ENCODE measurements at regions not wholly inside any gene's neighbourhood (a gene's known extent, or its start where the extent isn't known, plus 50 kb on each side); places are given as distances from the start of the nearest gene placed in this dataset.

GRCh38 chr2:196337208-196337953, 166.0 kb upstream of the STK17B start:
- peak in 1 of 4 donors; percentile 42 for ATAC-seq
- peaks cover 0 to 15% (median 0%) of the 10 kb centered on the region in 9 donors for H3K36me3 ChIP-seq
- H3K27me3 ChIP-seq, result no peaks in the 10 kb centered on the region
- intact Hi-C loops (cut with DNase I), result loop anchor here in 8 of 10 donors (5.0 to 10.0 kb wide), 5 partner anchors 35 to 260 kb away; no protein-coding TSS in a partner anchor
- 61 to 67% (median 65%) methylated on average over 6 of the region's 6 CpGs for WGBS, 4 donors
- DNase-seq, result no peak
- no peak overlapping the region for H3K27ac ChIP-seq
- peaks cover 0 to 50% (median 9%) of the 10 kb centered on the region in 12 donors for H3K4me1 ChIP-seq
- TF ChIP-seq CTCF (IDR thresholded peaks at IDR 0.05) (peak; percentile 17 to 62 (median 46)), POLR2A (IDR thresholded peaks at IDR 0.05) (no peak)
- no peak overlapping the region for H3K4me3 ChIP-seq
- H3K9me3 ChIP-seq, result no peaks in the 10 kb centered on the region

GRCh38 chr2:196338440-196338839, 167.1 kb upstream of the STK17B start:
- Histone ChIP-seq H3K27me3 (no peaks in the 10 kb centered on the region), H3K36me3 (peaks cover 0 to 13% (median 0%) of the 10 kb centered on the region in 9 donors), H3K9me3 (no peaks in the 10 kb centered on the region), H3K27ac (no peak overlapping the region), H3K4me1 (peaks cover 0 to 43% (median 9%) of the 10 kb centered on the region in 12 donors), H3K4me3 (no peak overlapping the region)
- intact Hi-C loops (cut with DNase I), result loop anchor here in 8 of 10 donors (5.0 to 10.0 kb wide), 5 partner anchors 36 to 261 kb away; no protein-coding TSS in a partner anchor
- no peak for ATAC-seq
- DNase-seq, result no peak
- TF ChIP-seq CTCF (IDR thresholded peaks at IDR 0.05), result no peak
- no peak for TF ChIP-seq POLR2A (IDR thresholded peaks at IDR 0.05)
- WGBS, 4 donors, result 49 to 56% (median 50%) methylated on average over 2 of the region's 2 CpGs

- WGBS, 4 donors, result 58 to 71% (median 65%) methylated on average over 2 of the region's 2 CpGs
- no peak for ATAC-seq
- Histone ChIP-seq H3K27ac (no peak overlapping the region), H3K27me3 (no peaks in the 10 kb centered on the region), H3K4me3 (no peak overlapping the region), H3K9me3 (no peaks in the 10 kb centered on the region), H3K4me1 (peaks cover 0 to 27% (median 7%) of the 10 kb centered on the region in 12 donors), H3K36me3 (peaks cover 0 to 12% (median 0%) of the 10 kb centered on the region in 9 donors)
- DNase-seq, result no peak
- TF ChIP-seq CTCF (IDR thresholded peaks at IDR 0.05) (no peak), POLR2A (IDR thresholded peaks at IDR 0.05) (no peak)
- intact Hi-C loops (cut with DNase I), result loop anchor here in 1 of 10 donors (5.0 kb wide), 1 partner anchor 51 kb away; no protein-coding TSS in a partner anchor
Measured at GRCh38 chr2:196341277-196341841, 170.0 kb upstream of the STK17B start.

- ATAC-seq, result no peak
- Histone ChIP-seq H3K4me3 (no peak overlapping the region), H3K27ac (no peak overlapping the region), H3K4me1 (peaks cover 0 to 12% (median 5%) of the 10 kb centered on the region in 12 donors), H3K27me3 (no peaks in the 10 kb centered on the region), H3K9me3 (no peaks in the 10 kb centered on the region), H3K36me3 (peaks cover 0 to 12% (median 0%) of the 10 kb centered on the region in 9 donors)
- intact Hi-C loops (cut with DNase I), result loop anchor here in 1 of 10 donors (5.0 kb wide), 1 partner anchor 48 kb away; no protein-coding TSS in a partner anchor
- WGBS, 4 donors, result 73 to 79% (median 76%) methylated on average over 1 of the region's 1 CpG
- no peak for DNase-seq
- no peak for TF ChIP-seq CTCF (IDR thresholded peaks at IDR 0.05)
- no peak for TF ChIP-seq POLR2A (IDR thresholded peaks at IDR 0.05)
Measured at GRCh38 chr2:196344397-196344796, 173.0 kb upstream of the STK17B start.
